ENCODE measurements at regions not wholly inside any gene's neighbourhood (a gene's known extent, or its start where the extent isn't known, plus 50 kb on each side); places are given as distances from the start of the nearest gene placed in this dataset.

DNA sequence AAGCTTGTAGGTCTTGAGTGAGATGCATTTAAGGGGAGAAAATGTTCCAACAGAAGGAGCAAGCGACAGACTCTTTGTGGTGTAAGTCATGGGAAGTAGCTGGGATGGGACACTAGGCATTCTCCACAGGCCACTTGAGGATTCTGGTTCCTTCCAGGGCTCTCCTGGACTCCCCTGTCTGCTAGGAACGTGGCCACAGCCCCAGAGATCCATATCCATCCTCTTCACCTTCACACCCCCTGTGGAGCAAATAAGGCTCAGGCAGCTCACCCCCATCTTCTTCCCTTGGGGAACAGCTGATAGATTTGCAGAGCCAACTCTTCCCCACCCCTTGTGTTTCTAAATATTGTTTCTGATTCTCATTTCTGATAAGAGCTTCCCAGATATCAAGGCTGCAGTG is 482.6 kb upstream of the MKI67 start:
- in situ Hi-C loops (cut with MboI; ENCODE audit: low pct_unique_long_range_greater_than_20kb, low sequenced_read_pairs, unreplicated experiment) = no loop called here
- TF ChIP-seq, protein P1, sequence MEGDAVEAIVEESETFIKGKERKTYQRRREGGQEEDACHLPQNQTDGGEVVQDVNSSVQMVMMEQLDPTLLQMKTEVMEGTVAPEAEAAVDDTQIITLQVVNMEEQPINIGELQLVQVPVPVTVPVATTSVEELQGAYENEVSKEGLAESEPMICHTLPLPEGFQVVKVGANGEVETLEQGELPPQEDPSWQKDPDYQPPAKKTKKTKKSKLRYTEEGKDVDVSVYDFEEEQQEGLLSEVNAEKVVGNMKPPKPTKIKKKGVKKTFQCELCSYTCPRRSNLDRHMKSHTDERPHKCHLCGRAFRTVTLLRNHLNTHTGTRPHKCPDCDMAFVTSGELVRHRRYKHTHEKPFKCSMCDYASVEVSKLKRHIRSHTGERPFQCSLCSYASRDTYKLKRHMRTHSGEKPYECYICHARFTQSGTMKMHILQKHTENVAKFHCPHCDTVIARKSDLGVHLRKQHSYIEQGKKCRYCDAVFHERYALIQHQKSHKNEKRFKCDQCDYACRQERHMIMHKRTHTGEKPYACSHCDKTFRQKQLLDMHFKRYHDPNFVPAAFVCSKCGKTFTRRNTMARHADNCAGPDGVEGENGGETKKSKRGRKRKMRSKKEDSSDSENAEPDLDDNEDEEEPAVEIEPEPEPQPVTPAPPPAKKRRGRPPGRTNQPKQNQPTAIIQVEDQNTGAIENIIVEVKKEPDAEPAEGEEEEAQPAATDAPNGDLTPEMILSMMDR (IDR thresholded peaks at IDR 0.05; ENCODE audit: extremely low read depth, insufficient read depth, missing control alignments) = no peak
- DNase-seq (ENCODE audit: low spot score) = no peak

DNA sequence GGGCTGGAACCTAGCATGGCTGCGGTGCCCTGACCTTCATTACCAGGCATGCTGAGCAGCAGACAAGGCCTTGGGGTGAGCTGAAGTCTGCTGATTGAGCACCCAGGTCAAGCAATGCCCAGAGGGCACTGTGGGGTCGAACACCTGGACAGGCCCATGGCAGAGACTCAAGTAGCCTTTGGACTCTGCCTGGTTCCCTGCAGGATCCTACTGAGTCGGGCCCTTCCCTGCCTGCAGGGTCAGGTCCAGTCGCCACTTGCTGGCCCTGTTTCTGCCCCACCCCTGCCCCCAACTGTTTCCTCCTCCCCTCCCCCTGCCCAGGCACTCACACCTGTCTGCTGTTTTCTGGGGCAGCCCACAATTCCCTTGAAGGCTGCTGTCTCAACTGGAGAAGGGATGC is 483.2 kb upstream of the MKI67 start:
- DNase-seq (ENCODE audit: low spot score) = no peak
- in situ Hi-C loops (cut with MboI; ENCODE audit: low pct_unique_long_range_greater_than_20kb, low sequenced_read_pairs, unreplicated experiment) = no loop called here
- TF ChIP-seq, protein P1 (IDR thresholded peaks at IDR 0.05; ENCODE audit: extremely low read depth, insufficient read depth, missing control alignments) = no peak

DNA sequence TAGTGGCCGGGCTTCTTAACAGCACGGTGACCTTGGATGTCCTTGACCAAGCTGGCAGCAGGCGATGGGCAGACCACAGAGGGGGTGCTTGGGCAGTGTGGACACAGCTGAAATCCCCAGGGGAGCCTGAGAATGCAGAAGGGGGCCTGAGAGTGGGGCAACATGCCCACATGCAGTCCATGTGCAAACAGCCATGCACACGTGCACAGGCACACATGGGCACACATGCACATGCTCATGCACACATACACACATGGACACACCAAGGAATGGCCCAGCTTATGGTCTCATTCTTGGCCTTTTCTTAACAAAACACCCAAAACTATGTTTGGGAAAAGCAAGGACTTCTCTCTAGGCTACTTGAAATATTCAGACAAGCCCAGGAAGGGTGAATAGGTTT is 483.9 kb upstream of the MKI67 start:
- TF ChIP-seq, protein P1 (IDR thresholded peaks at IDR 0.05; ENCODE audit: extremely low read depth, insufficient read depth, missing control alignments) = no peak
- DNase-seq (ENCODE audit: low spot score) = no peak
- in situ Hi-C loops (cut with MboI; ENCODE audit: low pct_unique_long_range_greater_than_20kb, low sequenced_read_pairs, unreplicated experiment) = no loop called here

DNA sequence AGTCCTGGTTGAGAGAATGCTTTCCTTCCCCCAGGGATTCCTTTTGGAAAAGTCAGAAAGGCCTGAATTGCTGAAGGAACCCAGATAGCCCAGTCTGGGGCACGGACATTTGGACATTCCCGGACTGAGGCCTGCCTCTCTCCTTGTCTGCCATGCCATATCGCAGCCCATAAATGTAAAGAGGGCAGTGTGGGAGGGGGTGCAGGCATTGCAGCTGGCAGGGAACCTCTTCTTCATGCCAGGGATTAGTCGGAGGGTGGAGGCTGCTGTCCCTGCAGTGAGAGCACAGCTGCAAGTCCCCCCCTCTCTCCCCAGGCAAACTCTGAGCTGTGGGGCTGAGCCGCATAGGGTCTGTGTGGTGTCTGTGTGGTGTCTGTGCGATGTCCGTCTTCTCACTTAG is 486.0 kb upstream of the MKI67 start:
- TF ChIP-seq, protein P1 (IDR thresholded peaks at IDR 0.05; ENCODE audit: extremely low read depth, insufficient read depth, missing control alignments) = no peak
- DNase-seq (ENCODE audit: low spot score) = no peak
- in situ Hi-C loops (cut with MboI; ENCODE audit: low pct_unique_long_range_greater_than_20kb, low sequenced_read_pairs, unreplicated experiment) = no loop called here

DNA sequence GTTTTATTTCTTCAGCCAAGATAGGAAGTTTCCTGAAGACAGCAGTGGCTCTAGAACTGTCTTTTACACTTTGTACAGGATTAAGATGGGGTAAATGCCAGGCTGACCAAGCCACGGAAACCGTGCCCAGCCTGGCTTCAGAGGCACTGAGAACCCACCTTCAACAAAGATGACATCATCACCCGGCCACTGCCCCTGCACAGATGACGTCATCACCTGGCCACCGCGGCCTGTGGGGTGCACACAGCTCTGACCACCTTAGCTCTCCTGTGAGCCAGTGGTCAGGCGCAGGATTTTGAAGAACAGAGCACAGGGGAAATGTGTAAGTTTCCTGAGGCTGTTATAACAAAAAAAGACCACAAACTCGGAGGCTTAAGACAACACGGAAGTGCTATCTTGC is 486.4 kb upstream of the MKI67 start:
- in situ Hi-C loops (cut with MboI; ENCODE audit: low pct_unique_long_range_greater_than_20kb, low sequenced_read_pairs, unreplicated experiment) = no loop called here
- no peak for DNase-seq (ENCODE audit: low spot score)
- TF ChIP-seq, protein P1 (IDR thresholded peaks at IDR 0.05; ENCODE audit: extremely low read depth, insufficient read depth, missing control alignments) = no peak

DNA sequence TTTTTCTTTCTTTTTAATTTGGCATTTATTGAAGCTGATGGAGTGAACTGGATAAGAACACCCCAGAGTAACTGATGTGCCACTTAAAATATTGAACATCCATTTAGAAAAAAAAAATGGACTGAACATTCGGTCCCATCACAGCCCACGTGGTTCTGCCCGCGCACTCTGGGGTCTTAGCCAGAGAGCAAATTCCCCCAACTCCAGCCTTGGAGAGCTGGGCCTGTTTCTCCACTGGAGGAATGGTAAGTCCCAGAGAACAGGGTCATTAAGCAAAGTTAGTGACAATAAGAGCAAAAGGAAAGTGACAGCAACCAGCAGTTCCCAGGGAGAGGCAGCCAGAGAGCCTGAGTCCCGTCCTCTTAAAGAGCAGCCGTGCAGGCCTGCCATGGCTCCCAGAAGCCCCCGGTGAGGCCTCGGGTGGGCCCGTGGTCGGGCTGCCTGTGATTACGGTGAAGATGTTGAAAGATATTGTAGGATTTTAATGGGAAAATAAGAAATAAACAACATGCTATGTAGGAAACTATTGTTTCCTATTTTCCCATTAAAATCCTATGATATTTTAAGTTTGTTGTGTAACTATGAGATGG is 487.9 kb upstream of the MKI67 start:
- in situ Hi-C loops (cut with MboI; ENCODE audit: low pct_unique_long_range_greater_than_20kb, low sequenced_read_pairs, unreplicated experiment) = no loop called here
- DNase-seq (ENCODE audit: low spot score) = no peak
- TF ChIP-seq, protein P1 (IDR thresholded peaks at IDR 0.05; ENCODE audit: extremely low read depth, insufficient read depth, missing control alignments) = no peak
